ENCODE measurements at regions not wholly inside any gene's neighbourhood (a gene's known extent, or its start where the extent isn't known, plus 50 kb on each side); places are given as distances from the start of the nearest gene placed in this dataset.

DNA sequence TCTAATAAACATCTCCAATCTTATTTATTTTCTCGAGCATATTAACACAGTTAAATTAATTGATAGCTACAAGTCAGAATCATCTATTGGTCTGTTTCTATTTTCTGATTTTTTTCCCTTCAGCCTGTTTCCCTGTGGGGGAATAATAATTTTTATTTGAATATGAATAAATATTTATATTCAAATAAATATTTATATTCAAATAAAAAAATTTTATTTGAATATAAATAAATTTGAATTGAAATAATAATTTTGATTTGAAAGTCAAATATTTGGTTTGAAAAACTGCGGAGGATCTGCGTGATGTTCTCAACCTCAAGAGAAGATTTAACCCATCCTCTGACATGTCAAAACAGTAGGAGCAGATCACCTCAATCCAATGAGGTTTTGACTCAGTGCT is 380.1 kb upstream of the MEIS2 start:
- no peaks in the 10 kb centered on the region for H3K27me3 Mint-ChIP-seq (ENCODE audit: low read depth)
- H3K9me3 Mint-ChIP-seq (ENCODE audit: insufficient read depth) = peaks cover 15% of the 10 kb centered on the region
- DNase-seq (no peak), ATAC-seq (no peak)
- H3K4me3 Mint-ChIP-seq = no peak overlapping the region
- POLR2A ChIA-PET = no interaction called here
- H3K36me3 Mint-ChIP-seq (ENCODE audit: low read depth) = no peaks in the 10 kb centered on the region
- no peak overlapping the region for H3K27ac Mint-ChIP-seq
- H3K4me1 Mint-ChIP-seq (ENCODE audit: low read depth) = no peaks in the 10 kb centered on the region
- CTCF ChIA-PET = no interaction called here

DNA sequence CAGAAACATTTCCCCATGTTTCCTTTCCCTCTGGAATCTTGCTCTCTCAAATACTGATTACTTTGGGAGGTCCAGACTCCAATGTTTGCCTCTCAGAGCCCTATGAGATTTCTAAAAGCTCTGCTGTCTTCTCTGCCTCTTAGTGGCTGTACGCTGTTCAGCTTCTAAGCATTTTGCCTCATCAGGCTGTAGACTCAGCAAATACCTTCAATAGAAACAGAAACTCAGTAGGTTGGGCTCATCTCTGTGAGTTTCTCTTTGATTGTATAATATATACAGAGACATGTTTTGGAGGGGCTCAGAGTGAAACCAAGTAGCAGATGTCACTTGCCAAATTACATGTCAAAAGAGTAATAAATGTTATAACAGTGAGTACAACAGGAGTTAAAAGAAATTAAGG is 380.8 kb upstream of the MEIS2 start:
- peaks cover 15% of the 10 kb centered on the region for H3K9me3 Mint-ChIP-seq (ENCODE audit: insufficient read depth)
- H3K36me3 Mint-ChIP-seq (ENCODE audit: low read depth) = no peaks in the 10 kb centered on the region
- no peaks in the 10 kb centered on the region for H3K27me3 Mint-ChIP-seq (ENCODE audit: low read depth)
- no peaks in the 10 kb centered on the region for H3K4me1 Mint-ChIP-seq (ENCODE audit: low read depth)
- ChIA-PET POLR2A (no interaction called here), CTCF (no interaction called here)
- no peak for ATAC-seq
- DNase-seq = no peak
- no peak overlapping the region for H3K27ac Mint-ChIP-seq
- no peak overlapping the region for H3K4me3 Mint-ChIP-seq

DNA sequence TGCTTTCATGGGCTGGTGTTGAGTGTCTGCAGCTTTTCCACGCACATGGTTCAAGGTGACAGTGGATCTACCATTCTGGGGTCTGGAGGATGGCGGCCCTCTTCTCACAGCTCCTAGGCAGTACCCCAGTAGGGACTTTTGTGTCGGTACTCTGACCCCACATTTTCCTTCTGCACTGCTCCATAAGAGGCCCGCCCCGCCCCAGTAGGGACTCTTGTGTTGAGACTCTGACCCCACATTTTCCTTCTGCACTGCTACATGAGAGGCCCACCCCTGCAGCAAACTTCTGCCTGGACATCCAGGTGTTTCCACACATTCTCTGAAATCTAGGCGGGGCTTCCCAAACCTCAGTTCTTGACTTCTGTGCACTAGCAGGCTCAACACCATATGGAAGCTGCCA is 383.4 kb upstream of the MEIS2 start:
- CTCF ChIA-PET = no interaction called here
- Mint-ChIP-seq H3K4me3 (no peak overlapping the region), H3K27ac (no peak overlapping the region), H3K9me3 (ENCODE audit: insufficient read depth) (peaks cover 19% of the 10 kb centered on the region), H3K4me1 (ENCODE audit: low read depth) (no peaks in the 10 kb centered on the region), H3K27me3 (ENCODE audit: low read depth) (no peaks in the 10 kb centered on the region), H3K36me3 (ENCODE audit: low read depth) (no peaks in the 10 kb centered on the region)
- POLR2A ChIA-PET = no interaction called here
- ATAC-seq (no peak), DNase-seq (no peak)

DNA sequence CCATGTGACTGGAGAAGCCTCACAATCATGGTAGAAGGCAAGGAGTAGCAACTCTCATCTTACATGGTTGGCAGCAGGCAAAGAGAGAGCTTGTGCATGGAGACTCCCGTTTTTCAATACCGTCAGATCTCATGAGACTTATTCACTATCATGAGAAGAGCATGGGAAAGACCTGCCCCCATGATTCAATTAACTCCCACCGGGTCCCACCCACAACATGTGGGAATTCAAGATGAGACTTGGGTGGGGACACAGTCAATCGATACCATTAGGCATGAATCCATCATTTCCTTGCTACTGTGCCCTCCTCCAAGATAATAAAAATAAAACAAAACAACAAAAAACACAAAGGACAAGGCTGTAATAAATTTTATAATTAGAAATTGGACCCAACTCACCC is 384.7 kb upstream of the MEIS2 start:
- ATAC-seq = no peak
- Mint-ChIP-seq H3K4me3 (no peak overlapping the region), H3K36me3 (ENCODE audit: low read depth) (no peaks in the 10 kb centered on the region), H3K4me1 (ENCODE audit: low read depth) (no peaks in the 10 kb centered on the region), H3K27ac (no peak overlapping the region), H3K9me3 (ENCODE audit: insufficient read depth) (peaks cover 25% of the 10 kb centered on the region), H3K27me3 (ENCODE audit: low read depth) (no peaks in the 10 kb centered on the region)
- DNase-seq = no peak
- ChIA-PET POLR2A (no interaction called here), CTCF (no interaction called here)

DNA sequence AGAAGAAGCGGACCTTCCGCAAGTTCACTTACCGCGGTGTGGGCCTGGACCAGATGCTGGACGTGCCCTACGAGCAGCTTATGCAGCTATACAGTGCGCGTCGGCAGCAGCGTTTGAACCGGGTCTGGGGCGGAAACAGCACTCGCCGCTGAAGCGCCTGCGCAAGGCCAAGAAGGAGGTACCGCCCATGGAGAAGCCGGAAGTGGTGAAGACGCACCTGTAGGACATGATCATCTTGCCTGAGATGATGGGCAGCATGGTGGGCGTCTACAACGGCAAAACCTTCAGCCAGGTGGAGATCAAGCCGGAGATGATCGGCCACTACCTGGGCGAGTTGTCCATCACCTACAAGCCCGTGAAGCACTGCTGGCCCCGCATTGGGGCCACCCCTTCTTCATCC is 390.4 kb upstream of the MEIS2 start:
- Mint-ChIP-seq H3K4me1 (ENCODE audit: low read depth) (no peaks in the 10 kb centered on the region), H3K27ac (no peak overlapping the region), H3K27me3 (ENCODE audit: low read depth) (no peaks in the 10 kb centered on the region), H3K36me3 (ENCODE audit: low read depth) (no peaks in the 10 kb centered on the region), H3K4me3 (no peak overlapping the region), H3K9me3 (ENCODE audit: insufficient read depth) (peaks cover 23% of the 10 kb centered on the region)
- no peak for ATAC-seq
- CTCF ChIA-PET = no interaction called here
- no peak for DNase-seq
- POLR2A ChIA-PET = no interaction called here

DNA sequence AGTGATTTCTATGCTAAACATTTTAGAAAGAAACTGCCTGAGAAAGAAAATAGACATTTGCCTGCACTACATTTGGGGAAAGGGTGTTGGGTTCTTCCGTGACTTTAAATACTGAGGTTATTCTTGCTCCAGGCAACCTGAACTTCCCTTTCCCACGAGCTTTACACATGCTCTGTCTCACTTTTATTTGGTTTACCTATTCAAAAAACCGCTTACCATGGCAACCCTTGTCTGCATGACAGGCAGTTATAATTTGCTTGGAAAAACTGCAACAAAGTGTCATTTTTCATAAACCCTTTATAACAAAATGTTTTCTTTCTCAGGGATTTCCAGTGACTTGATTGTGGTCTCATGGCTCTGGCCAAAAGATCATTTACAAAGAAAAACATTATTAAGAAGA is 416.3 kb upstream of the MEIS2 start:
- H3K27me3 Mint-ChIP-seq (ENCODE audit: low read depth) = no peaks in the 10 kb centered on the region
- no peak overlapping the region for H3K27ac Mint-ChIP-seq
- DNase-seq (no peak), ATAC-seq (no peak)
- CTCF ChIA-PET = no interaction called here
- no peaks in the 10 kb centered on the region for H3K4me1 Mint-ChIP-seq (ENCODE audit: low read depth)
- H3K9me3 Mint-ChIP-seq (ENCODE audit: insufficient read depth) = no peaks in the 10 kb centered on the region
- no peaks in the 10 kb centered on the region for H3K36me3 Mint-ChIP-seq (ENCODE audit: low read depth)
- POLR2A ChIA-PET = no interaction called here
- H3K4me3 Mint-ChIP-seq = no peak overlapping the region

DNA sequence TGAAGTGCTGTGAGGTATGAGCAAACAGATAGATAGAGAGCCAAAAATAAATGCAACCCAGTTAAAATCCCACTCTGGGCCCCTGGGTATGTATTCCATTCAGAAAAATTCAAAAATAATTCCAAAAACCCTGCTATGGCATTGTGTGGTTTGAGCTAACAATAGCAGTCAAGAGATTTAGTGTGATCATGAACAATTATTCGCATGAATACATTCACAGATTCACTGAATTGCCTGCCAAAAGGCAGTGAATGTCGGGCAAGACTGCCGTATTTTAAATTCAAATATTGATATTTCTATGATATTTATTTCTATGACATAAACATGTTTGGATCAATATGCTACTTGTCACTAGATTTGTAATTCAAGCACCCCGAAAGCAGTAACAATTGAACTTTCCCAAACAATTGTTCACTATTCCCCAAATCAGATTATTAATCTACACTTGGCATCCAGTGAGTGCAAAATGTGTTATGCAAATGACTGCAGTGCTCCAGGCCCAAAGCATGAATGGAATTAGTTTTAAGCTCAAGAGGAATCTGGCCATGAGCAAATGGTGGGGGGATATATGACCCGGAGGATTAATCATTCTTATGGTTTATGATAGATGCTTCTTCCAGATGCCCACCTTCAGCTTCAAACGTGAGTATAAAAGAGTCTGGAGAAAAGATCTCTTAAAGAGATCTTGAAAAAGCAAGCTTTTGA is 417.0 kb upstream of the MEIS2 start:
- H3K4me3 Mint-ChIP-seq = no peak overlapping the region
- no peaks in the 10 kb centered on the region for H3K4me1 Mint-ChIP-seq (ENCODE audit: low read depth)
- no peaks in the 10 kb centered on the region for H3K36me3 Mint-ChIP-seq (ENCODE audit: low read depth)
- ChIA-PET CTCF (no interaction called here), POLR2A (no interaction called here)
- no peak overlapping the region for H3K27ac Mint-ChIP-seq
- no peak for DNase-seq
- no peaks in the 10 kb centered on the region for H3K9me3 Mint-ChIP-seq (ENCODE audit: insufficient read depth)
- no peak for ATAC-seq
- no peaks in the 10 kb centered on the region for H3K27me3 Mint-ChIP-seq (ENCODE audit: low read depth)

DNA sequence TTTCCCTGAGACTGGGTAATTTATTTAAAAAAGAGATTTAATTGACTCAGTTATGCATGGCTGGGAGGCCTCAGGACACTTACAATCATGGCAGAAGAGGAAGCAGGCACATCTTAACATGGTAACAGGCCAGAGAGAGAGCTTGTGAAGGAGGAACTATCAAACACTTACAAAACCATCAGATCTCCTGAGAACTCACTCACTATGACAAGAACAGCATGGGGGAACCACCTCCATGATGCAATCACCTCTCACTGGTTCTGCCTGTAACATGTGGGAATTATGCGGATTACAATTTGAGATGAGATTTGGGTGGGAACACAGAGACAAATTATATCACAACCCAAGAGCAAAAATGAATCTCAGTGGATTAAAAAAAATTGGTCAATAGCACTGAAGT is 416.0 kb upstream of the TMCO5A start:
- DNase-seq = no peak
- ATAC-seq = no peak
- Mint-ChIP-seq H3K36me3 (ENCODE audit: low read depth) (no peaks in the 10 kb centered on the region), H3K9me3 (ENCODE audit: insufficient read depth) (no peaks in the 10 kb centered on the region), H3K27ac (no peak overlapping the region), H3K27me3 (ENCODE audit: low read depth) (no peaks in the 10 kb centered on the region), H3K4me3 (no peak overlapping the region), H3K4me1 (ENCODE audit: low read depth) (no peaks in the 10 kb centered on the region)
- CTCF ChIA-PET = no interaction called here
- POLR2A ChIA-PET = no interaction called here

DNA sequence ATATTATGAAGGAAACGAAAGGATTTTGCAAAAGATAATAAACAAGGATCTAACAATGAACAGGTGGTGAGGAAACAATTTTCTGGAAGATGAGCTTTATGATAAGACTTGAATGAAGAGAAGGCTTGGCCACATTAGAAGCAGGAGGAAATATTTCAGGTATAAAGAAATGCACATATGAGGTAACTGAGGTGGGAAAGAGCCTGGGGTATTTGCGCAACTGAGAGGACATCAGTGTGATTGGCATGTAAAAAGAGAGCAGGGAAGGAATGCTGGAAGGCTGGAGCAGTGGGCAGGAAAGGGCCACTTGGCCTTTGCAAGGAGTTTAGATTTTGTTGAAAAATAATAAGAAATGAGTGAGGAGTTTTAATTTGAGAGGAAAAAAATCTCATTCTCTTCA is 414.4 kb upstream of the TMCO5A start:
- ATAC-seq = no peak
- no peaks in the 10 kb centered on the region for H3K27me3 Mint-ChIP-seq (ENCODE audit: low read depth)
- no peaks in the 10 kb centered on the region for H3K4me1 Mint-ChIP-seq (ENCODE audit: low read depth)
- CTCF ChIA-PET = no interaction called here
- no peak for DNase-seq
- POLR2A ChIA-PET = no interaction called here
- H3K9me3 Mint-ChIP-seq (ENCODE audit: insufficient read depth) = no peaks in the 10 kb centered on the region
- H3K36me3 Mint-ChIP-seq (ENCODE audit: low read depth) = no peaks in the 10 kb centered on the region
- H3K4me3 Mint-ChIP-seq = no peak overlapping the region
- H3K27ac Mint-ChIP-seq = no peak overlapping the region

DNA sequence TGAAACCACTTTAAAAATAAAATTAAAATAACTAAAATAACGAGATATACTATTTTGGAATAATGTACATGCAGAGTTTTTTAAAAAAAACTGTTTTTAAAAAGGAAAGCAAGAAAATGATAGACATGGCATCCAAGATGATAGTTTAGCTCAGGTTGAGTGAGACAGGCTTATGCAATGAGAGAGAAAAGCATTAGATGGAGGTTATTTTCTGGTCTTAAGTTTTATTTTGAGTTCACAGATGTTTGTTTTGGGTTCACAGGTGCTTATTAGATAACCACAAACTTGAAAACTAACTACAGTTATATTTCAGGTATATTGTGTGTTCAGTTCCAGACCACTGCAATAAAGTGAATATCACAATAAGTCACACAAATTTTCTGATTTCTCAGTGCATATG is 413.6 kb upstream of the TMCO5A start:
- no peaks in the 10 kb centered on the region for H3K27me3 Mint-ChIP-seq (ENCODE audit: low read depth)
- POLR2A ChIA-PET = no interaction called here
- DNase-seq (no peak), ATAC-seq (no peak)
- no peak overlapping the region for H3K4me3 Mint-ChIP-seq
- H3K27ac Mint-ChIP-seq = no peak overlapping the region
- CTCF ChIA-PET = no interaction called here
- no peaks in the 10 kb centered on the region for H3K4me1 Mint-ChIP-seq (ENCODE audit: low read depth)
- H3K9me3 Mint-ChIP-seq (ENCODE audit: insufficient read depth) = no peaks in the 10 kb centered on the region
- no peaks in the 10 kb centered on the region for H3K36me3 Mint-ChIP-seq (ENCODE audit: low read depth)

DNA sequence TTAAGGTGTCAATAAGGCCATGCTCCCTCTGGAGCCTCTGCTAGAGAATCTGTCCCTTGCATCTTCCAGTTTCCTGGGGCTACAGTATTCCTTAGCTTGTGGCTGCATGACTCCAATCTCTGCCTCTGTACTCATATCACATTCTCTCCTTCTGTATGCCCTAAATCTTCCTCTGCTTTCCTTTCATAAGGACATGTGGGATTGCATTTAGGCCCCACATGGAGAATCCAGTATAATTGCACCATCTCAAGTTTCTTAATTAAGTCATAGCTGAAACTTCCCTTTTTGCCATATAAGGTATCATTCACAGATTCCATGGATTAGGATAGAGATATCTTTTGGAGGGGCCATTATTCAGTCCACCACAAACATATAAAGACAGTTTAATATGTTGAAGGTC is 409.8 kb upstream of the TMCO5A start:
- no peaks in the 10 kb centered on the region for H3K27me3 Mint-ChIP-seq (ENCODE audit: low read depth)
- ATAC-seq (no peak), DNase-seq (no peak)
- H3K4me1 Mint-ChIP-seq (ENCODE audit: low read depth) = no peaks in the 10 kb centered on the region
- POLR2A ChIA-PET = no interaction called here
- no peaks in the 10 kb centered on the region for H3K9me3 Mint-ChIP-seq (ENCODE audit: insufficient read depth)
- no peak overlapping the region for H3K4me3 Mint-ChIP-seq
- no peaks in the 10 kb centered on the region for H3K36me3 Mint-ChIP-seq (ENCODE audit: low read depth)
- H3K27ac Mint-ChIP-seq = no peak overlapping the region
- CTCF ChIA-PET = no interaction called here

DNA sequence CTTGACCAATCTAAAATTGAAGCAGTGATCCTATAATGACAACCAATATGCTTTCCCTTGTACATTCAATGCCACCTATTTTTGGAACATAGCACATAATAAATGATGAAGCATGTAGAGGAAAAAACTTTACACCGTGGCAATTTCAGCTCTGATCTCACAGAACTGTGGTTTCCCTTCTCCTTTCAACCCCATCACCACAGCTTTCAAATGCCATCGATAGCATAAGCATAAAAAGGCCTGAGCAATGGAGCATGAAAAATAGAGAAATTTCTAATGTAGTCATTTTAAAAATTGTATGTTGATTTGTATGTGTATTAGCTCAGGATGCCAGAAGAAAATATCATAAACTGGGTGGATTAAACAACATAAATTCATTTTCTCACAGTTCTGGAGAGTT is 406.0 kb upstream of the TMCO5A start:
- ChIA-PET POLR2A (no interaction called here), CTCF (no interaction called here)
- Mint-ChIP-seq H3K27me3 (ENCODE audit: low read depth) (no peaks in the 10 kb centered on the region), H3K36me3 (ENCODE audit: low read depth) (no peaks in the 10 kb centered on the region), H3K4me3 (no peak overlapping the region), H3K27ac (no peak overlapping the region), H3K9me3 (ENCODE audit: insufficient read depth) (peaks cover 11% of the 10 kb centered on the region), H3K4me1 (ENCODE audit: low read depth) (no peaks in the 10 kb centered on the region)
- DNase-seq = no peak
- ATAC-seq = no peak

DNA sequence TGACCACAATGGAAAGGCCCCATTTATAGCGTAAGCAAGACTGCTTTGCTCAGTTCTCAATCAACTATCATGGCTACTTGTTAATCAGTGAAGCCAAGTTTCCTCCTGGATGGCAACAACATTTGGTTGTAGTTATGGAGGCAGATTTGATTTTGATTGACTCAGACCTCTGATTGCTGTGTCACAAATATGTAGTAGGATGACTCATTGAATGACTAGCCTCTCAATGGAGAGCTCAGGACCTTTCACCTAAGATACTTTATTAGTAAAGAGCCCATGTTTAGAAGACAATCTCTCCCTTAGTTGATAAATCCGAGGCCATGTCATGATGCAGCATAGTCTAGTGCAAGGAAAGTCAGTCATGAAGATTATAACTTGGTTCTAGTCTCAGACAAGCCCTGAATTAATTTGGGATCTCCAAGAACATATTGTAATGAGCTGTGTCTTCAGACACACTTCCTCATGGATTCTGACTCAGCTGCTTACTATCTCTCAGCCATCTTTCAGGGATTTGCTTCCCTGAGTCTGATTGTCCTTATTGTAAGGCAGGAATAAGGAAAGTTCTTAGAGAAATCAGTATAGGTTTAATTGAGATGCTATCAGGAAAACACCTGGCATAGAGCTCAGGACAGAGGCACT is 397.4 kb upstream of the TMCO5A start:
- Mint-ChIP-seq H3K27me3 (ENCODE audit: low read depth) (no peaks in the 10 kb centered on the region), H3K4me1 (ENCODE audit: low read depth) (no peaks in the 10 kb centered on the region), H3K9me3 (ENCODE audit: insufficient read depth) (peaks cover 7% of the 10 kb centered on the region), H3K4me3 (no peak overlapping the region), H3K36me3 (ENCODE audit: low read depth) (no peaks in the 10 kb centered on the region), H3K27ac (no peak overlapping the region)
- DNase-seq (no peak), ATAC-seq (no peak)
- POLR2A ChIA-PET = no interaction called here
- CTCF ChIA-PET = no interaction called here
